Activated naive CD8-positive, alpha-beta T cell treated with anti-CD3 and anti-CD28 coated beads for 36 hours (primary cell): ENCODE measurements at regions not wholly inside any gene's neighbourhood (a gene's known extent, or its start where the extent isn't known, plus 50 kb on each side); places are given as distances from the start of the nearest gene placed in this dataset.

Experiments used
- DNase-seq: peaks from one replicate; pipeline ENCODE4 v3.0.0; 2021
- H3K27ac Mint-ChIP-seq: one replicate; pipeline ENCODE4 v1.8.0; 2022; ENCODE audit warnings: mild to moderate bottlenecking, moderate library complexity, mixed read lengths
- H3K27me3 Mint-ChIP-seq: one replicate; pipeline ENCODE4 v1.8.0; 2022; ENCODE audit warnings: mild to moderate bottlenecking, mixed read lengths
- H3K36me3 Mint-ChIP-seq: one replicate; pipeline ENCODE4 v1.8.0; 2021; ENCODE audit warnings: mild to moderate bottlenecking, mixed read lengths
- H3K4me1 Mint-ChIP-seq: one replicate; pipeline ENCODE4 v1.8.0; 2021; ENCODE audit warnings: mixed read lengths
- H3K4me3 Mint-ChIP-seq: one replicate; pipeline ENCODE4 v1.8.0; 2022; ENCODE audit warnings: mild to moderate bottlenecking, moderate library complexity, mixed read lengths
- H3K9me3 Mint-ChIP-seq: one replicate; pipeline ENCODE4 v1.8.0; 2022; ENCODE audit warnings: mixed read lengths

- Mint-ChIP-seq H3K4me3 (no peak overlapping the region), H3K36me3 (no peaks in the 10 kb centered on the region), H3K27me3 (no peaks in the 10 kb centered on the region), H3K27ac (no peak overlapping the region), H3K4me1 (no peaks in the 10 kb centered on the region), H3K9me3 (no peaks in the 10 kb centered on the region)
- DNase-seq = no peak
These were observed 166.1 kb downstream of the MACROH2A1 start for GRCh38 chr5:135232958-135233357.

DNA sequence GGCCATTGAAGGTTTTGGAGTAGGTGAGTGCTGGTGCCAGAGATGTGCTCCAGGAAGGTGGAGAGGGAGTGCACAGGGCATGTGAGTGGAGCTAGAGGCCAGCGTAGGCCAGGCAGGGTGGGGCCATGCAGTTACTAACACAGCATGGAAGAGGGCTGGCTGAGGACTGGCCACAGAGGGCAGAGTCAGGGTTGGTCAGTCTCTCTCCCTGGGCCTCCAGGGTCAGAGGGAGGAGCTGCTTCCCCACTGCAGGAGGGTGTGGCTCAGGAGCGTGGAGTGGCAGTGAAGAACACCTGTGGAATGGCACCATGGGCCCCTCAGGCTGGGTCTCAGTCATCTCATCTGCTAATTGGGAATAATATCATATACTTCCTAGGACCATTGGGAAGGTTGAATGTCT lies 167.7 kb downstream of the MACROH2A1 start:
- no peaks in the 10 kb centered on the region for H3K9me3 Mint-ChIP-seq
- H3K27me3 Mint-ChIP-seq = no peaks in the 10 kb centered on the region
- H3K27ac Mint-ChIP-seq = no peak overlapping the region
- DNase-seq = no peak
- H3K4me3 Mint-ChIP-seq = no peak overlapping the region
- no peaks in the 10 kb centered on the region for H3K36me3 Mint-ChIP-seq
- H3K4me1 Mint-ChIP-seq = no peaks in the 10 kb centered on the region

- H3K4me3 Mint-ChIP-seq = no peak overlapping the region
- H3K4me1 Mint-ChIP-seq = no peaks in the 10 kb centered on the region
- no peaks in the 10 kb centered on the region for H3K36me3 Mint-ChIP-seq
- DNase-seq = no peak
- no peaks in the 10 kb centered on the region for H3K9me3 Mint-ChIP-seq
- no peak overlapping the region for H3K27ac Mint-ChIP-seq
- H3K27me3 Mint-ChIP-seq = no peaks in the 10 kb centered on the region
These were observed 168.6 kb downstream of the MACROH2A1 start for GRCh38 chr5:135230251-135230925.

GRCh38 chr5:135229679-135230132 lies 169.3 kb downstream of the MACROH2A1 start:
- Mint-ChIP-seq H3K9me3 (no peaks in the 10 kb centered on the region), H3K4me1 (no peaks in the 10 kb centered on the region), H3K27me3 (peaks cover 3% of the 10 kb centered on the region), H3K27ac (no peak overlapping the region), H3K4me3 (no peak overlapping the region), H3K36me3 (no peaks in the 10 kb centered on the region)
- no peak for DNase-seq

- H3K27ac Mint-ChIP-seq = no peak overlapping the region
- H3K27me3 Mint-ChIP-seq = peaks cover 3% of the 10 kb centered on the region
- H3K4me3 Mint-ChIP-seq = no peak overlapping the region
- DNase-seq = no peak
- H3K4me1 Mint-ChIP-seq = no peaks in the 10 kb centered on the region
- H3K36me3 Mint-ChIP-seq = no peaks in the 10 kb centered on the region
- no peaks in the 10 kb centered on the region for H3K9me3 Mint-ChIP-seq
These were observed 169.9 kb downstream of the MACROH2A1 start for GRCh38 chr5:135229122-135229521.

GRCh38 chr5:135228222-135228621 lies 170.8 kb downstream of the MACROH2A1 start:
- Mint-ChIP-seq H3K36me3 (no peaks in the 10 kb centered on the region), H3K27ac (no peak overlapping the region), H3K27me3 (peaks cover 3% of the 10 kb centered on the region), H3K9me3 (no peaks in the 10 kb centered on the region), H3K4me1 (no peaks in the 10 kb centered on the region), H3K4me3 (no peak overlapping the region)
- no peak for DNase-seq

- no peak for DNase-seq
- no peak overlapping the region for H3K27ac Mint-ChIP-seq
- peaks cover 3% of the 10 kb centered on the region for H3K27me3 Mint-ChIP-seq
- H3K4me1 Mint-ChIP-seq = no peaks in the 10 kb centered on the region
- no peak overlapping the region for H3K4me3 Mint-ChIP-seq
- H3K36me3 Mint-ChIP-seq = no peaks in the 10 kb centered on the region
- no peaks in the 10 kb centered on the region for H3K9me3 Mint-ChIP-seq
These were observed 171.7 kb downstream of the MACROH2A1 start for GRCh38 chr5:135227064-135228022.

DNA sequence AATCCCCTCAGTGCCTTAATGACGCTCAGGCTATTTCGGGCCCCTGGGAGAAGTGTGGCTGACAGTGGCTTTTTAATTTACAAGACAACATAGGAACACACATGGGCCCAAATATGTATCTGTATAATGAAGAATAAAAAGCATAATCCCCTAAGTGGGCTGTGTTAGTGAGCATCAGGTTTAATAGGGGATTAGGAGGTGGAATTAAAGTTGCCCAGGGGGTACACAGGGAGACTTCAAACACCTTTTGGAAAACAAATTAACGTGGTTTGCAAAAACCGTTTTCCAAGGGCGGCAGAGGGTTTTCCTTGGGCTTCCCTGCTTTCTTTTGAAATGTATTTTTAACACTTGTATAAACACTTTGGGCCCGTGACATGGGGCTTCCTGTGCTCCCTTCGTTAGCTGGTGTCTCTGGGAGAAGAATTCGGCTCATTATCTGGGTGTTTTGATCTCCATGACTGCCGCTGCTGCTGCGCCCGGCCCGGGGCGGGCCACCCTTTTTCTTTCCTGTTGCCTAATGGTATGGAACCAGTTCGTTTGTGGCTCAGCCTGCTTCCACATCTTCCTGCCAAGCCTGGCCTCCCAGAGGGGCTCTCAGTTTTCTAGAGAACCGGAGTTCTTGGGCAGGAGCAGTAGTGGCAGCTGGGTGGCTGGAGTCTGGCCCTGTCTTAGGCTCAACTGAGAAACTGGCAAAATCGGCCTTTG lies 173.0 kb downstream of the MACROH2A1 start:
- no peaks in the 10 kb centered on the region for H3K9me3 Mint-ChIP-seq
- DNase-seq = no peak
- H3K27ac Mint-ChIP-seq = no peak overlapping the region
- H3K36me3 Mint-ChIP-seq = no peaks in the 10 kb centered on the region
- no peak overlapping the region for H3K4me3 Mint-ChIP-seq
- no peaks in the 10 kb centered on the region for H3K4me1 Mint-ChIP-seq
- peaks cover 3% of the 10 kb centered on the region for H3K27me3 Mint-ChIP-seq

DNA sequence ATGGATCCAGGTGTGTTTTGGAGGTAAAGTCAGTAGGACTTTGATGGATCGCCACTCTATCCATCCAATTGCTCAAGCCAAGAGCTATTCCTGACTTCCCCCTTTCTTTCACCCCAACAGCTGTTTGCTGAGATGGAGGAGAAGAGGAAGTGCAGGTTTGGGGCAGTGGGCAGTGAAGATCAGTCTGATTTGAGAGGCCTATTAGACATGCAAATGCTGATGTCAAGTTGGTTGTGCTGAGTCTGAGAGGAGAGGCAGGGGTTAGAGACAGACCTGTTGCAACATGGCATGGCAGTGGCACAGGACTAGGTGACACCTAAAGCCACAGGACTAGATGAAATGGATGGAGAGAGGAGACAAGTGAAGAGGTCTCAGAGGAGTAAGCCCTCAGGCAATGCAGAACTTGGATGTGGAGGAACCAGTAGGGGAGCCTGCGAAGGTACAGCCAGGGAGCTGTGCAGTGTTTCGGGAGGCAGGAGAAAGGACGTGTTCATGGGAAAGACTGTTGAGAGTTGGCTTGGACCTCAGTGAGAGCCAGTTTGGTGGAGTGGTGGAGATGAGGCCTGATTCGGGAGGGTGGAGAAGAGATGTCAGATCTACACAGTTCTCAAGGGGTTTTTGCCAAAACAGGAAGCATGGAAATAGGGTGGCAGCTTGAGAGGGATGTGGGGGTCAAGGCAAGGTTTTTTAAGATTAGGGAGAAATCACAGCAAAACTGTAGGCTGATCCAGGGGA lies 175.0 kb downstream of the MACROH2A1 start:
- H3K4me1 Mint-ChIP-seq = no peaks in the 10 kb centered on the region
- H3K36me3 Mint-ChIP-seq = no peaks in the 10 kb centered on the region
- peaks cover 3% of the 10 kb centered on the region for H3K27me3 Mint-ChIP-seq
- no peak overlapping the region for H3K4me3 Mint-ChIP-seq
- no peak for DNase-seq
- H3K27ac Mint-ChIP-seq = no peak overlapping the region
- H3K9me3 Mint-ChIP-seq = no peaks in the 10 kb centered on the region

- DNase-seq = no peak
- Mint-ChIP-seq H3K27ac (no peak overlapping the region), H3K4me1 (no peaks in the 10 kb centered on the region), H3K36me3 (no peaks in the 10 kb centered on the region), H3K27me3 (peaks cover 3% of the 10 kb centered on the region), H3K4me3 (no peak overlapping the region), H3K9me3 (no peaks in the 10 kb centered on the region)
These were observed 175.6 kb downstream of the MACROH2A1 start for GRCh38 chr5:135223404-135223803.

DNA sequence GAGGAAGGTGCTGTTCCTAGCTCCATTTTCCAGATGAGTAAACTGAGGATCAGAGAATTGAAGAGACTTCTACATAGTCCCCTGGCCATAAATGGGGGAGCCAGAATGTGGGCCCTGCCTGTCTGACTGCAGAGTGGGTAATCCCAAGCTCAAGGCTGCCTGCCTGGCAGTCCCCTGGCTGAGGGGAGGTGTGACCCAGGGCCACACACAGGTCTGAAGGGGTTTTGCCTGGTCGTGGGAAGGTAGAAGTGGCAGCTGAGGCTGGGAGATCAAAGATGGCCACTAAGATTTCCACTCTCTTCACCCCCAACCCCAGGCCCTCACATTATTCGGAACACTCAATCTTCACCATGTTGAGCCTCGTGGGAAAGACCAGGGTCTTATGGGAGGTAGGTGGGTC lies 176.3 kb downstream of the MACROH2A1 start:
- no peak for DNase-seq
- Mint-ChIP-seq H3K4me1 (no peaks in the 10 kb centered on the region), H3K9me3 (no peaks in the 10 kb centered on the region), H3K36me3 (no peaks in the 10 kb centered on the region), H3K4me3 (no peak overlapping the region), H3K27ac (no peak overlapping the region), H3K27me3 (peaks cover 3% of the 10 kb centered on the region)

DNA sequence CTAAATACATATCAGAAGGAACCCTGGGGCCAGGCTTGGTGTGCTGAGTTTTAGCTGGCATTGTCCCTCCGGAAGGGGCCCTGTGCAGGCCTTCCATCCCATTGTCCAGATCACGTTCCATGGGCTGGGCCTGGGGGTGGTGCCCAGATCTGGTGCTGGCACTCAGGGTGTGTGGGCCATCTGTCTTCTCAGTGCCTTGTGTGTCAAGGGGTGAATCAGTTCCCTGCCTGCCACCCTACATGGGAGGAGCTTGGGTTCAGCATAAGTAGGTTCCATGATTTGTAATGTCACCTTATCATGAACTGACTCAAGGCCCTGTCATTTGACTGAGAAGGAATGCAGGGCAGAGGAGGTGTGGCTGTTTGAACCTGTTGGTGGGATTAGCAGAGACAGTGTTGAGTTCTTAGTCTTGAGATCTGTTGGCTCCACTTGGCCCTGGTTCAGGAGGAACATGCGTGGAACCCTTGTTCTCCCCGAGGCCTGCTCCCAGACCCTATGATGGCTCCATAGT lies 176.8 kb downstream of the MACROH2A1 start:
- peaks cover 3% of the 10 kb centered on the region for H3K27me3 Mint-ChIP-seq
- H3K36me3 Mint-ChIP-seq = no peaks in the 10 kb centered on the region
- no peaks in the 10 kb centered on the region for H3K4me1 Mint-ChIP-seq
- H3K27ac Mint-ChIP-seq = no peak overlapping the region
- no peak overlapping the region for H3K4me3 Mint-ChIP-seq
- DNase-seq = no peak
- H3K9me3 Mint-ChIP-seq = no peaks in the 10 kb centered on the region

DNA sequence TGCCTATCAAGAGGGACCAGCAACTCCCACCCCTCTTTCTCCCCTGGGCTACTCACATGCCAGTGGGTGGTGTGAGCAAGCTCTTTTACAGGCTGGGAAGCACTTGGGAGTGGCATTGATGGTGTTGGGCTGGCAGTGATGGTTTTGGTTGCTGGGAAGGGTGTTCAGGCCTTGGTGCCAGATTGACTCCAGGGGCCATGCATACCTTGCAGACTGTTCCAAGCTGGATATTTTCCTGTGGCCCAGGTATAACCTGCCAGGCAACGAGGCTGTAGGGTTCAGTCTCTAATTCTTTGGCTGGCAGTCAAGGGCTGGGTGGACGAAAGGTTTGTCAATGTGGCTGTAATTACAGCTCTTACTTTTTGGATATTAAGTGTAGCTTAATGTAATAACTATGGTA lies 177.3 kb downstream of the MACROH2A1 start:
- Mint-ChIP-seq H3K4me1 (no peaks in the 10 kb centered on the region), H3K27ac (no peak overlapping the region), H3K4me3 (no peak overlapping the region), H3K36me3 (no peaks in the 10 kb centered on the region), H3K27me3 (peaks cover 3% of the 10 kb centered on the region), H3K9me3 (no peaks in the 10 kb centered on the region)
- no peak for DNase-seq

DNA sequence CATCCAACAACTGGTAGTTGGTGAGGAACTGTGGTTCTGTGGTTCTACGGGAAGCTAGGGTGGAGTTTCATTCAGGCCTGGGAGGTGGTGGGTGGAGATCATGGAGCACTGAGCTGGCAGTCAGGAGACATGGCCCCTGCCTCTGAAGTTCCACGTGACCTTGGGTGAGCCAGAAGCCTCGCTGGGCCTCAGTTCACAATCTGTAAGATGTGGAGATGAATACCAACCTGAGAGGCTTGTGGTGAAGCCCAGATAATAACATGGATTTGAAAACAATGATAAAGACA lies 177.9 kb downstream of the MACROH2A1 start:
- Mint-ChIP-seq H3K4me3 (no peak overlapping the region), H3K27ac (no peak overlapping the region), H3K4me1 (no peaks in the 10 kb centered on the region), H3K9me3 (no peaks in the 10 kb centered on the region), H3K36me3 (no peaks in the 10 kb centered on the region), H3K27me3 (peaks cover 3% of the 10 kb centered on the region)
- DNase-seq = no peak
